ENCODE measurements at regions not wholly inside any gene's neighbourhood (a gene's known extent, or its start where the extent isn't known, plus 50 kb on each side); places are given as distances from the start of the nearest gene placed in this dataset.

DNA sequence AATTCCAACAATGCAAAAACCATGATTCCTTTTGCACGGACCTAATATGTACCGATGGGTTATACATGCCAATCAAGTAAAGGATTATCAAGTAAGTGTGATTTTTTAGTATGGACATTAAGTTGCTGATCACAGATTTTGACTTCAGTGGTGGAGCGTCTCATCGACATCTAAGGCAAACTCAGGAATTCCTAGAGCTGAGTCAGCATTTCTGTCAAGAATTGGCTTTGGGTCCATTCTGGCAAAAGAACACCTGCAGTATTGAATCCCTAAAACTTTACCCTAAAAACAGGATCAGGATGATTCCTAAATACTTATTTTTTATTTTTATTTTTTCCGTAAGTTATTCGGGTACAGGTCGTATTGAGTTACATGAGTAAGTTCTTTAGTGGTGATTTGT lies 83.6 kb downstream of the HPGD start:
- H3K4me1 Mint-ChIP-seq, result no peaks in the 10 kb centered on the region
- no peak overlapping the region for H3K4me3 Mint-ChIP-seq
- H3K27ac Mint-ChIP-seq, result no peak overlapping the region
- H3K36me3 Mint-ChIP-seq (ENCODE audit: low read depth), result no peaks in the 10 kb centered on the region
- no peaks in the 10 kb centered on the region for H3K27me3 Mint-ChIP-seq
- no peaks in the 10 kb centered on the region for H3K9me3 Mint-ChIP-seq
- no peak for ATAC-seq (replicated peaks)

DNA sequence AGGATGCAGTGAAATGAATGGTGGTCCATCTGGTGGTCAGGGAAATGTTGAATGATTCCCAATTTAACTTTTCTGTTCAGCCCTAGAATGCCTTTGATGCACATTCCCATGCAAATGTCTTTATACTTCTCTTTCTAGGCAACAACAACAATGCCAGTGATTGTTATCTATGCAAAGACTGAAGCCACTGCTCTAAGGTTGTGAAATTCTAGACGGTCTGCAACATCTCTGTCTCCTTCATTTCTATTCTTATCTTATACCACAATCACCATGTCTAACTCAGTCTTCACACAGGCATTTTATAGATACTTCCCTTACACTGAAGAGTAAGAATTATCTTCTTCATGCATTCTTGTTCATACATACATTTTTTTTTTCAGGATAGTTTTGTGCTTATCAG lies 84.5 kb downstream of the HPGD start:
- Mint-ChIP-seq H3K4me1 (no peaks in the 10 kb centered on the region), H3K4me3 (no peak overlapping the region), H3K27me3 (no peaks in the 10 kb centered on the region), H3K9me3 (no peaks in the 10 kb centered on the region), H3K27ac (no peak overlapping the region), H3K36me3 (ENCODE audit: low read depth) (no peaks in the 10 kb centered on the region)
- no peak for ATAC-seq (replicated peaks)

- no peak for ATAC-seq (replicated peaks)
- Mint-ChIP-seq H3K27me3 (no peaks in the 10 kb centered on the region), H3K27ac (no peak overlapping the region)
Observed at GRCh38 chr4:174437324-174437723, 85.0 kb downstream of the HPGD start.

GRCh38 chr4:174436377-174436776 lies 85.9 kb downstream of the HPGD start:
- Mint-ChIP-seq H3K9me3 (no peaks in the 10 kb centered on the region), H3K27me3 (no peaks in the 10 kb centered on the region), H3K27ac (no peak overlapping the region), H3K4me3 (no peak overlapping the region), H3K4me1 (no peaks in the 10 kb centered on the region), H3K36me3 (ENCODE audit: low read depth) (no peaks in the 10 kb centered on the region)
- no peak for ATAC-seq (replicated peaks)

More at GRCh38 chr4:174437324-174437723, 85.0 kb downstream of the HPGD start:
- no peaks in the 10 kb centered on the region for H3K4me1 Mint-ChIP-seq
- no peaks in the 10 kb centered on the region for H3K9me3 Mint-ChIP-seq
- H3K36me3 Mint-ChIP-seq (ENCODE audit: low read depth), result no peaks in the 10 kb centered on the region
- H3K4me3 Mint-ChIP-seq, result no peak overlapping the region

DNA sequence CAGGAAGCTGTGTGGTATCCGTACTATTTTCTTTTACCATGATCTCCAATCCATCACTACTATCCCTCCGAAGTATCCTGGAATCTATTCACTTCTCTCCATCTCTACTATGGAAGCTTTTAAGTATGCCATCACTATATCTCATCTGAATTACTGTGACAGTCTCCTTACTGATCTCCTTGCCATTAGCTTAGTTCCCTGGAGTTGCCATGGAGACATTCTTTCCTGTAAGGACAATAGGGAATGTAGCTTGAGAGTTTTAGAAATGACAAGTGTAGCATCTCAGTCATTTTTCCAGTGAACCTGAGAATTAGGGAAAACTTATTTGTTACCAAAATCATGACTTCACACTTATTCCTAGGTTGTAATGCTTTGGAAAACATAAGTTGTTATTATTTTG lies 86.3 kb downstream of the HPGD start:
- H3K4me1 Mint-ChIP-seq, result no peaks in the 10 kb centered on the region
- H3K9me3 Mint-ChIP-seq, result no peaks in the 10 kb centered on the region
- no peak overlapping the region for H3K4me3 Mint-ChIP-seq
- H3K36me3 Mint-ChIP-seq (ENCODE audit: low read depth), result no peaks in the 10 kb centered on the region
- H3K27me3 Mint-ChIP-seq, result no peaks in the 10 kb centered on the region
- no peak overlapping the region for H3K27ac Mint-ChIP-seq
- ATAC-seq (replicated peaks), result no peak

DNA sequence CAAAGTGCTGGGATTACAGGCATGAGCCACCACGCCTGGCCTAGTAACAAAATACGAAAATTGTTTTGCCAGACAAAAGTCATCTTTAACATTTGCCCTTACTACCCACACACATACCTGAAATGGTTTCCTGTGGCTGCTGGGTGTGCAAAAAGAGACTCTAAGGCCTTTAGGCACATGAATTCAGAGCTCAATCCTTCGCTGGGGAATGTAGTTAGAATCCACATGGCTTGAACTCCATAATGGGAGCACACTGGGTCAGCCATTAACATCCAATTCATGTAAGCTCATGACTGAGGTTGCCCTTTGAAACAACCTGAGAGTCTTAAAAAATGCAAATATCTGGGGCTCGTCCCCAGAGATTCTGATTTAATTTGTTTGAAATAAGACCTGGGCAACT lies 87.8 kb downstream of the HPGD start:
- Mint-ChIP-seq H3K4me3 (no peak overlapping the region), H3K9me3 (no peaks in the 10 kb centered on the region), H3K36me3 (ENCODE audit: low read depth) (no peaks in the 10 kb centered on the region), H3K27me3 (no peaks in the 10 kb centered on the region), H3K4me1 (no peaks in the 10 kb centered on the region), H3K27ac (no peak overlapping the region)
- no peak for ATAC-seq (replicated peaks)

DNA sequence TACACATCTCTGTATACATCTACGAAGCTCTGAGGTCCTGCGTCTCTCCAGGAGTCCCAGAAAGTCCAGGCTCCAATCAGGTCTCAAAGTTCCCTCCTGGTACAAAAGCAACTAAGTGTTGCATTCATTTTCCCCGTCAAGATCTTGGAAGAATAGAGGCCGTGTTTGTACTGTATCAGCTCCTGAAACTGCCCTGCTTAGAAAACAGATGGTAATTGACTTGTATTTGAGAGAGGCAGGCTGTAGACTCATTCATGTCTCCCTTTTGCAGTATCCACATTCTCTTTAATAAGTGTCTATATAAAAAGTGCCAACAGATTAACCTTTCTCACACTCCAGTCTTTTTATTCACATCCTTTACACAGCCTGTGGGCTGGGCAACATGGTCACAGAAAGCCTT lies 91.7 kb downstream of the HPGD start:
- H3K9me3 Mint-ChIP-seq, result no peaks in the 10 kb centered on the region
- no peak overlapping the region for H3K27ac Mint-ChIP-seq
- H3K4me3 Mint-ChIP-seq, result no peak overlapping the region
- H3K4me1 Mint-ChIP-seq, result no peaks in the 10 kb centered on the region
- H3K27me3 Mint-ChIP-seq, result peaks cover 5% of the 10 kb centered on the region
- H3K36me3 Mint-ChIP-seq (ENCODE audit: low read depth), result no peaks in the 10 kb centered on the region
- no peak for ATAC-seq (replicated peaks)

- ATAC-seq (replicated peaks), result no peak
- H3K27me3 Mint-ChIP-seq, result peaks cover 5% of the 10 kb centered on the region
- no peak overlapping the region for H3K27ac Mint-ChIP-seq
- no peaks in the 10 kb centered on the region for H3K9me3 Mint-ChIP-seq
- no peaks in the 10 kb centered on the region for H3K4me1 Mint-ChIP-seq
- no peaks in the 10 kb centered on the region for H3K36me3 Mint-ChIP-seq (ENCODE audit: low read depth)
- H3K4me3 Mint-ChIP-seq, result no peak overlapping the region
Observed at GRCh38 chr4:174429701-174430410, 92.4 kb downstream of the HPGD start.

GRCh38 chr4:174427571-174428140 lies 94.6 kb downstream of the HPGD start:
- H3K9me3 Mint-ChIP-seq, result no peaks in the 10 kb centered on the region
- no peaks in the 10 kb centered on the region for H3K4me1 Mint-ChIP-seq
- H3K4me3 Mint-ChIP-seq, result no peak overlapping the region
- peaks cover 5% of the 10 kb centered on the region for H3K27me3 Mint-ChIP-seq
- ATAC-seq (replicated peaks), result no peak
- H3K36me3 Mint-ChIP-seq (ENCODE audit: low read depth), result no peaks in the 10 kb centered on the region
- no peak overlapping the region for H3K27ac Mint-ChIP-seq

DNA sequence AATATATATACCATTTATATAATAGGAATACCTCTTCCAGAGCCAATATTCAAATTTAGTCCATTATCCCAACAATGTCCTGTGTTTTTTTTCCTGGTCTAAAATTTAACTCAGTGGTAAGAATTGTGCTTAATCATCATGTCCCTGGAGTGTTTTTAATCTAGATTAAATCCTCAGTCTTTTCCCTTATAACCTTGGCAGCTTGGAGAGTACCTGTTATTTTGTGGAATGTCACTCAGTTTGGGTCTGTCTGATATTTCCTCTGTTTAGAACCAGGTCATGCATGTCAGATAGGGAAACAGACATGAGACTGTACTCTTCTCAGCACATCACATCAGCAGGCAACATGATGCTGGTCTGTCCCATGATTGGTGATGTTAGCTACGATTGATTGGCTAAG lies 96.6 kb downstream of the HPGD start:
- Mint-ChIP-seq H3K4me3 (no peak overlapping the region), H3K36me3 (ENCODE audit: low read depth) (no peaks in the 10 kb centered on the region), H3K9me3 (no peaks in the 10 kb centered on the region), H3K27me3 (peaks cover 5% of the 10 kb centered on the region), H3K4me1 (no peaks in the 10 kb centered on the region), H3K27ac (no peak overlapping the region)
- ATAC-seq (replicated peaks), result no peak

- Mint-ChIP-seq H3K4me3 (peak overlapping the region; percentile 4), H3K4me1 (peaks cover 4% of the 10 kb centered on the region), H3K9me3 (no peaks in the 10 kb centered on the region), H3K27me3 (peaks cover 5% of the 10 kb centered on the region), H3K27ac (no peak overlapping the region), H3K36me3 (ENCODE audit: low read depth) (no peaks in the 10 kb centered on the region)
- ATAC-seq (replicated peaks), result peak; percentile 98
Observed at GRCh38 chr4:174423257-174423944, 98.9 kb downstream of the HPGD start.

GRCh38 chr4:174422893-174423256 lies 99.4 kb downstream of the HPGD start:
- Mint-ChIP-seq H3K4me3 (peak overlapping the region; percentile 4), H3K27me3 (peaks cover 5% of the 10 kb centered on the region), H3K36me3 (ENCODE audit: low read depth) (no peaks in the 10 kb centered on the region), H3K9me3 (no peaks in the 10 kb centered on the region), H3K4me1 (peaks cover 4% of the 10 kb centered on the region), H3K27ac (no peak overlapping the region)
- no peak for ATAC-seq (replicated peaks)

- H3K27me3 Mint-ChIP-seq, result peaks cover 9% of the 10 kb centered on the region
- peaks cover 4% of the 10 kb centered on the region for H3K4me1 Mint-ChIP-seq
- ATAC-seq (replicated peaks), result no peak
- H3K4me3 Mint-ChIP-seq, result no peak overlapping the region
- H3K27ac Mint-ChIP-seq, result no peak overlapping the region
- no peaks in the 10 kb centered on the region for H3K9me3 Mint-ChIP-seq
- no peaks in the 10 kb centered on the region for H3K36me3 Mint-ChIP-seq (ENCODE audit: low read depth)
Observed at GRCh38 chr4:174420316-174420715, 102.0 kb downstream of the HPGD start.

DNA sequence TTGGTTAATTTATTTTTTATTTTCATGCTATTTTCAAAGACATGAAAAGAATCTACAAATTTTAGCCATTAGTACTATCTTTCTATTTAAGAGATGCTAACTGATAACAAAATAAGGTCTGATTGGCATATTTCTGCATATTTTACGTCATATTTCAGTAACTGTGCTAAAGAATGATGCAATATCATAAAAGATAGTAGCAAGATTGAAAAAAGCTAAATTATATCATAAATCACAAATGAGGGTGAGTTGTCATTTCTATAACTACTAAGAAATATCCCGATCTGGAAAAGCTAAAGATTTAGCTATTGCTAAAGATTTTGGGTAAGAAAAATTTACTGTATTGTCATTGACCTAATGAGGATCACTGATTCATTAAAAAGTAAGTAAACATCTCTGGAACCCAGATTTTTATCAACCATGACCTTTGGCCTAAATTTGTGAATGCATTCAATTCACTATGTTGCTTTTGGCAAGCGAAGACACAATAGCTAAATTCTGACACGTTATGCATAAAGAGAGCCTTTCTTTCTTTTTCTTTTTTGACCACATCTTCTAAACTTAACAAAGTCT lies 103.6 kb downstream of the HPGD start:
- H3K4me1 Mint-ChIP-seq, result peaks cover 4% of the 10 kb centered on the region
- ATAC-seq (replicated peaks), result no peak
- H3K4me3 Mint-ChIP-seq, result no peak overlapping the region
- H3K36me3 Mint-ChIP-seq (ENCODE audit: low read depth), result no peaks in the 10 kb centered on the region
- no peak overlapping the region for H3K27ac Mint-ChIP-seq
- H3K9me3 Mint-ChIP-seq, result peaks cover 6% of the 10 kb centered on the region
- peaks cover 16% of the 10 kb centered on the region for H3K27me3 Mint-ChIP-seq
